GM12873 (cell line): ENCODE measurements at regions not wholly inside any gene's neighbourhood (a gene's known extent, or its start where the extent isn't known, plus 50 kb on each side); places are given as distances from the start of the nearest gene placed in this dataset.

Experiments used
- CTCF ChIP-seq: IDR thresholded peaks from 2 replicates; pipeline ENCODE4 v1.5.1; 2012; ENCODE audit warnings: low read depth, mild to moderate bottlenecking, moderate library complexity, low read length, control low read depth; ENCODE audit not compliant: insufficient read depth; ENCODE audit errors: missing control alignments

- TF ChIP-seq CTCF = no peak
Measured at GRCh38 chr15:38061856-38062649, 127.6 kb downstream of the TMCO5A start.

GRCh38 chr15:38062696-38063095, 128.3 kb downstream of the TMCO5A start:
- TF ChIP-seq CTCF = no peak

- TF ChIP-seq CTCF = no peak
Measured at GRCh38 chr15:38065721-38066345, 131.4 kb downstream of the TMCO5A start.

- no peak for TF ChIP-seq CTCF
Measured at GRCh38 chr15:38066612-38067011, 132.2 kb downstream of the TMCO5A start.

- no peak for TF ChIP-seq CTCF
Measured at GRCh38 chr15:38068626-38069391, 134.4 kb downstream of the TMCO5A start.

- no peak for TF ChIP-seq CTCF
Measured at GRCh38 chr15:38069511-38070011, 135.1 kb downstream of the TMCO5A start.

- TF ChIP-seq CTCF = no peak
Measured at GRCh38 chr15:38070778-38071177, 136.3 kb downstream of the TMCO5A start.
